ENCODE measurements at regions not wholly inside any gene's neighbourhood (a gene's known extent, or its start where the extent isn't known, plus 50 kb on each side); places are given as distances from the start of the nearest gene placed in this dataset.

- TF ChIP-seq REST (IDR thresholded peaks at IDR 0.05; ENCODE audit: low read depth) (no peak), EZH2 (IDR thresholded peaks at IDR 0.05) (no peak), ATF3 (IDR thresholded peaks at IDR 0.05) (no peak), SP1 (IDR thresholded peaks at IDR 0.05; ENCODE audit: low read depth) (no peak), ZNF274 (IDR thresholded peaks at IDR 0.05; ENCODE audit: low read depth, low read length) (no peak), CTCF (IDR thresholded peaks at IDR 0.05 in 2 of 3, conservative IDR thresholded peaks at IDR 0.05 in 1 of 3; ENCODE audit: borderline replicate concordance in 1 of 3, insufficient read depth in 1 of 3, low read depth in 2 of 3, low read length in 2 of 3) (no peak), POLR2A (IDR thresholded peaks at IDR 0.05; ENCODE audit: borderline replicate concordance, extremely low read depth, insufficient read depth, insufficient read length) (no peak), CEBPB (IDR thresholded peaks at IDR 0.05; ENCODE audit: low read depth) (no peak), JUND (IDR thresholded peaks at IDR 0.05) (no peak), MAX (IDR thresholded peaks at IDR 0.05) (no peak)
Observed at GRCh38 chr12:19896534-19896933, 457.2 kb downstream of the AEBP2 start.
